Fibroblast of lung (primary cell): ENCODE measurements at regions not wholly inside any gene's neighbourhood (a gene's known extent, or its start where the extent isn't known, plus 50 kb on each side); places are given as distances from the start of the nearest gene placed in this dataset.

ENCODE experiments used
- DNase-seq, 2 donors: peaks; one replicate each; pipeline versions ENCODE4 v3.0.0 to v3.0.0-alpha.2; 2010; ENCODE audit warnings: low read depth in 2 of 2
- H2AFZ ChIP-seq: 2 replicates; pipeline ENCODE4 v1.5.1; 2012; ENCODE audit warnings: low read length, control low read depth, inconsistent platforms
- H3K27ac ChIP-seq: 2 replicates; pipeline ENCODE4 v1.5.1; 2011; ENCODE audit warnings: low read length, control low read depth; ENCODE audit not compliant: insufficient read depth
- H3K27me3 ChIP-seq: 2 replicates; pipeline ENCODE4 v1.5.1; 2011; ENCODE audit warnings: mild to moderate bottlenecking, low read length; ENCODE audit not compliant: control insufficient read depth, insufficient read depth
- H3K36me3 ChIP-seq: 2 replicates; pipeline ENCODE4 v1.5.1; 2011; ENCODE audit warnings: low read length; ENCODE audit not compliant: control insufficient read depth, insufficient read depth
- H3K4me1 ChIP-seq: 2 replicates; pipeline ENCODE4 v1.5.1; 2011; ENCODE audit warnings: low read length; ENCODE audit not compliant: control insufficient read depth, insufficient read depth; ENCODE audit errors: extremely low read depth
- H3K4me2 ChIP-seq: 2 replicates; pipeline ENCODE4 v1.5.1; 2011; ENCODE audit warnings: low read length, control low read depth; ENCODE audit not compliant: insufficient read depth; ENCODE audit errors: extremely low read depth
- H3K4me3 ChIP-seq, 4 experiments: fragments of 200-600 bp in 1 of 4; sonication (generic) in 1 of 4; replicated peaks in 1 of 4; 2 replicates each; pipeline ENCODE4 v1.5.1; 2011 to 2016; ENCODE audit warnings: low read length in 4 of 4, low read depth in 3 of 4, mild to moderate bottlenecking in 3 of 4, control low read depth in 2 of 4, inconsistent platforms in 1 of 4, mixed read lengths in 1 of 4; ENCODE audit not compliant: insufficient read depth in 1 of 4; ENCODE audit errors: control extremely low read depth in 1 of 4
- H3K79me2 ChIP-seq: 2 replicates; pipeline ENCODE4 v1.5.1; 2012; ENCODE audit warnings: mild to moderate bottlenecking, low read length, inconsistent platforms; ENCODE audit not compliant: control insufficient read depth, insufficient read depth
- H3K9ac ChIP-seq: 2 replicates; pipeline ENCODE4 v1.5.1; 2011; ENCODE audit warnings: mild to moderate bottlenecking, low read length, control low read depth; ENCODE audit not compliant: insufficient read depth
- H3K9me3 ChIP-seq: 2 replicates; pipeline ENCODE4 v1.5.1; 2012; ENCODE audit warnings: low read depth, low read length; ENCODE audit not compliant: control insufficient read depth, insufficient read depth
- H4K20me1 ChIP-seq: 2 replicates; pipeline ENCODE4 v1.5.1; 2011; ENCODE audit warnings: low read length; ENCODE audit not compliant: control insufficient read depth, insufficient read depth; ENCODE audit errors: extremely low read depth
- EZH2 ChIP-seq: IDR thresholded peaks from 2 replicates; pipeline ENCODE4 v1.5.1; 2012; ENCODE audit warnings: low read length, control low read depth, mild to moderate bottlenecking; ENCODE audit errors: missing control alignments
- TF ChIP-seq, protein P1 (sequence below), 2 donors: IDR thresholded peaks in 1 of 2; conservative IDR thresholded peaks in 1 of 2; 1 replicate in 1 of 2; 2 replicates in 1 of 2; pipeline ENCODE4 v1.5.1; 2011 to 2012; ENCODE audit warnings: low read length in 2 of 2, control low read depth in 1 of 2, inconsistent platforms in 1 of 2, low read depth in 1 of 2, mild to moderate bottlenecking in 1 of 2

DNA sequence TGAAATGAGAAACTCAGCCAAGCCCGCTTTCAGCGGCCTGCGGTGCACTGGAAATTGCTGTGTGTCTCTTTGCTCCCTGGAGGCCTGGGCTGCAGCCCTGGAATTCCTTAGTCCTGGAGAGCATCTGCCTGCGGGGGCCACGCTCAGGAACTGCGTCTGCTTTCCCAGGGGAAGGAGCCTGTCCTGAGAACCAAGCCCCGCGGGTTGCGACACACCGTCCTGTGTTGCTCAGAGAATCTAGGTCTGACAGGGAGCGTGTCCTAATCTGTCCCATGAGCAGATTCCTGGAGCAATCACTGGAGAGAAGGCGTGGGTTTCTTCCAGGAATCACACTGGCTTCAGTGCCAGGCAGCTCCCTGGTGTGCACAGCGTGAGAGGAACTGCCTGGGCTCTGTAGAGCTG lies 708.1 kb downstream of the BRD1 start:
- TF ChIP-seq, protein P1, sequence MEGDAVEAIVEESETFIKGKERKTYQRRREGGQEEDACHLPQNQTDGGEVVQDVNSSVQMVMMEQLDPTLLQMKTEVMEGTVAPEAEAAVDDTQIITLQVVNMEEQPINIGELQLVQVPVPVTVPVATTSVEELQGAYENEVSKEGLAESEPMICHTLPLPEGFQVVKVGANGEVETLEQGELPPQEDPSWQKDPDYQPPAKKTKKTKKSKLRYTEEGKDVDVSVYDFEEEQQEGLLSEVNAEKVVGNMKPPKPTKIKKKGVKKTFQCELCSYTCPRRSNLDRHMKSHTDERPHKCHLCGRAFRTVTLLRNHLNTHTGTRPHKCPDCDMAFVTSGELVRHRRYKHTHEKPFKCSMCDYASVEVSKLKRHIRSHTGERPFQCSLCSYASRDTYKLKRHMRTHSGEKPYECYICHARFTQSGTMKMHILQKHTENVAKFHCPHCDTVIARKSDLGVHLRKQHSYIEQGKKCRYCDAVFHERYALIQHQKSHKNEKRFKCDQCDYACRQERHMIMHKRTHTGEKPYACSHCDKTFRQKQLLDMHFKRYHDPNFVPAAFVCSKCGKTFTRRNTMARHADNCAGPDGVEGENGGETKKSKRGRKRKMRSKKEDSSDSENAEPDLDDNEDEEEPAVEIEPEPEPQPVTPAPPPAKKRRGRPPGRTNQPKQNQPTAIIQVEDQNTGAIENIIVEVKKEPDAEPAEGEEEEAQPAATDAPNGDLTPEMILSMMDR (conservative IDR thresholded peaks at IDR 0.05 in 1 of 2, IDR thresholded peaks at IDR 0.05 in 1 of 2; ENCODE audit: low read depth in 1 of 2, low read length in 2 of 2): no peak
- TF ChIP-seq EZH2: no peak
- Histone ChIP-seq H3K4me3 (no peak overlapping the region), H3K9me3 (no peaks in the 10 kb centered on the region), H3K36me3 (no peaks in the 10 kb centered on the region), H3K79me2 (no peaks in the 10 kb centered on the region), H4K20me1 (no peaks in the 10 kb centered on the region), H3K27ac (no peak overlapping the region), H3K4me1 (no peaks in the 10 kb centered on the region), H3K4me2 (no peak overlapping the region), H2AFZ (no peak overlapping the region), H3K9ac (no peak overlapping the region), H3K27me3 (no peaks in the 10 kb centered on the region)
- DNase-seq: no peak

DNA sequence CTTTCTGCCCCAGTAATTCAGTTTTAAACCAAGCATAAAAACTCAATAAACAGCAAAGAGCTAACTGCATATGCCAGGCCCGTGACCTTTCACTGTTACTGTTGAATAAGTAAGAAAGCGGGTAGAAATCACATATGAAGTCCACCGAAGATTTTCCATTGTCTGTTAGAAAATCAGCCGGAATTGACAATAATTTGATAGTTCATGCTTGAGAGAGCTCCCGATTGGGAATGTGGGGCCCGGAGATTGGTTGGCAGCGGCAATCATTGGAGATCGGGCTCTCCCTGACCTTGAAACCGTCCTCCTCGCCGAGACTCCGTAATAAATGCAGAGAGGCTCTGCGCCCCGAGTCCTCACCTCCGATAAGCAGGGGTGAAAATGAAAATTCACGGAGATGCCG lies 709.6 kb downstream of the BRD1 start:
- Histone ChIP-seq H3K27me3 (no peaks in the 10 kb centered on the region), H3K4me1 (no peaks in the 10 kb centered on the region), H3K4me3 (no peak overlapping the region), H2AFZ (no peak overlapping the region), H3K79me2 (no peaks in the 10 kb centered on the region), H3K27ac (no peak overlapping the region), H3K9ac (no peak overlapping the region), H3K9me3 (no peaks in the 10 kb centered on the region), H4K20me1 (no peaks in the 10 kb centered on the region), H3K36me3 (no peaks in the 10 kb centered on the region), H3K4me2 (no peak overlapping the region)
- TF ChIP-seq, protein P1 (conservative IDR thresholded peaks at IDR 0.05 in 1 of 2, IDR thresholded peaks at IDR 0.05 in 1 of 2; ENCODE audit: low read depth in 1 of 2, low read length in 2 of 2): no peak
- no peak for TF ChIP-seq EZH2
- no peak for DNase-seq

DNA sequence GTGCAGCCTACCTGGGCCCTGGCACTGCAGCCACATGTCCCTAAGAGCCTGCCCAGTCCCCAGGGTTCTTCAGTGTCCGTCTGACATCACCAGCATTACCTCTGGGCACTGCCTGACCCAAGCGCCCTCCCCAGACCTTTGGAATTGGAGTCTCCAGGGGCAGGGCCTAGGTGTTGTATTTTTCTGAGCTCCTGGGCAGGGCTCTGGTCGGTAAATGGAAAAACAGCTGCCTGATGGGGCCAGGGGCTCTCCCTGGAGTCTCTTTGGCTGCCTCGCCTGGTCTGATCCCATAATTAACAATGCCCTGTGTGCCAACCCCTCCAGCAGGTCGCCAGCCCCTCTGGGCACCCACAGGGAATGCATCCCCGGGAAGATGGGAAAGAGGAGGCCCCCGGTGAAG lies 710.2 kb downstream of the BRD1 start:
- no peak overlapping the region for H3K4me2 ChIP-seq
- no peak overlapping the region for H3K27ac ChIP-seq
- H3K4me3 ChIP-seq: no peak overlapping the region
- no peak overlapping the region for H2AFZ ChIP-seq
- H3K79me2 ChIP-seq: no peaks in the 10 kb centered on the region
- no peak overlapping the region for H3K9ac ChIP-seq
- H3K9me3 ChIP-seq: no peaks in the 10 kb centered on the region
- no peaks in the 10 kb centered on the region for H4K20me1 ChIP-seq
- no peak for TF ChIP-seq EZH2
- TF ChIP-seq, protein P1 (conservative IDR thresholded peaks at IDR 0.05 in 1 of 2, IDR thresholded peaks at IDR 0.05 in 1 of 2; ENCODE audit: low read depth in 1 of 2, low read length in 2 of 2): no peak
- H3K4me1 ChIP-seq: no peaks in the 10 kb centered on the region
- H3K27me3 ChIP-seq: no peaks in the 10 kb centered on the region
- no peak for DNase-seq
- H3K36me3 ChIP-seq: no peaks in the 10 kb centered on the region
